SK-N-SH treated with all-trans-retinoic acid at 6 μM for 48 hours (cell line): ENCODE measurements at regions not wholly inside any gene's neighbourhood (a gene's known extent, or its start where the extent isn't known, plus 50 kb on each side); places are given as distances from the start of the nearest gene placed in this dataset.

Experiments
- BACH2 ChIP-seq: fragments of 250-450 bp; sonication (Bioruptor Pico); IDR thresholded peaks from 2 replicates; pipeline ENCODE4 v1.9.0; 2021; ENCODE audit warnings: mild to moderate bottlenecking, borderline replicate concordance
- CREB5 ChIP-seq: fragments of 250-450 bp; sonication (Bioruptor Pico); IDR thresholded peaks from 2 replicates; pipeline ENCODE4 v1.5.1; 2020; ENCODE audit warnings: low read depth, mild to moderate bottlenecking, moderate library complexity
- ISL1 ChIP-seq: fragments of 250-450 bp; sonication (Bioruptor Pico); IDR thresholded peaks from 2 replicates; pipeline ENCODE4 v2.1.2; 2022; ENCODE audit warnings: mild to moderate bottlenecking, moderate library complexity
- OSR1 ChIP-seq: fragments of 250-450 bp; sonication (Bioruptor Pico); IDR thresholded peaks from 2 replicates; pipeline ENCODE4 v1.8.0; 2022; ENCODE audit warnings: moderate library complexity, mild to moderate bottlenecking, inconsistent platforms
- ZNF70 ChIP-seq: fragments of 450-650 bp; formaldehyde crosslinking; IDR thresholded peaks from 2 replicates; pipeline ENCODE4 v1.5.0; 2020; ENCODE audit warnings: mild to moderate bottlenecking, moderate library complexity

DNA sequence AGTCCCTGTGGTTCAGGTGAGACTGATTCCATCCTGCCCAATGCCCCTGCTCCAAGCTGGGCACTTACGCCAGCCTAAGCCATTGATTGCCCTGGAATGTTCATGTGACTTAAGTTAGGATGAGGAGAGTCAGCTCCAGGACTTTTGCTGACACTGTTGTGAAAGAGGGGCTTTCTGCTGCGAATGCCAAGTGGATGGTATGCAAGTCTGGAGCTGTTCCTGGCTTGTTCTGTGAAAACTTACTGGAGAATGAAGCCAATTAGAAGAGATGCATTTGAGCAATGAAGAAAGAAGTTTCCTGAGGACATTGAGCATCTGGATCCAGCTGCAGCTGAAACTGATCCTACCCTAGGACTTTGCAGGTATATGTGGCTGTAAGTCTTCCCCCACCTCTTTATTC, 61.2 kb upstream of the ZFR start:
- no peak for TF ChIP-seq ZNF70
- TF ChIP-seq ISL1 (CRISPR knock-in tag): no peak
- no peak for TF ChIP-seq CREB5 (CRISPR knock-in tag)
- no peak for TF ChIP-seq OSR1 (CRISPR knock-in tag)
- no peak for TF ChIP-seq BACH2 (CRISPR knock-in tag)
